ENCODE measurements at regions not wholly inside any gene's neighbourhood (a gene's known extent, or its start where the extent isn't known, plus 50 kb on each side); places are given as distances from the start of the nearest gene placed in this dataset.
"Not testable (repeated sequence)": the region's sequence is repeated elsewhere in the genome, so short reads cannot be mapped to it uniquely, and the experiment has no call there.

GRCh38 chr20:52427960-52428359, 236.4 kb upstream of the ZFP64 start:
- Mint-ChIP-seq H3K36me3 (ENCODE audit: low read depth) (peaks cover 8% of the 10 kb centered on the region; the same call in 1 of the 2 replicates), H3K27me3 (ENCODE audit: insufficient read depth) (peaks cover 9% of the 10 kb centered on the region), H3K4me3 (no peak overlapping the region), H3K9me3 (peaks cover 62% of the 10 kb centered on the region), H3K4me1 (ENCODE audit: low read depth) (peaks cover 8% of the 10 kb centered on the region; the same call in 1 of the 2 replicates), H3K27ac (no peak overlapping the region)
- TF ChIP-seq CTCF (IDR thresholded peaks at IDR 0.05) = no peak
- DNase-seq = no peak

- peaks cover 9% of the 10 kb centered on the region for H3K27me3 Mint-ChIP-seq (ENCODE audit: insufficient read depth)
- H3K4me3 Mint-ChIP-seq = no peak overlapping the region
- DNase-seq = no peak
- H3K27ac Mint-ChIP-seq = no peak overlapping the region
- peaks cover 8% of the 10 kb centered on the region; the same call in 1 of the 2 replicates for H3K4me1 Mint-ChIP-seq (ENCODE audit: low read depth)
- TF ChIP-seq CTCF (IDR thresholded peaks at IDR 0.05) = no peak
- peaks cover 65% of the 10 kb centered on the region for H3K9me3 Mint-ChIP-seq
- H3K36me3 Mint-ChIP-seq (ENCODE audit: low read depth) = peaks cover 8% of the 10 kb centered on the region; the same call in 1 of the 2 replicates
Observed at GRCh38 chr20:52426856-52427255, 235.3 kb upstream of the ZFP64 start.

- H3K27me3 Mint-ChIP-seq (ENCODE audit: insufficient read depth) = peaks cover 9% of the 10 kb centered on the region
- H3K36me3 Mint-ChIP-seq (ENCODE audit: low read depth) = peaks cover 8% of the 10 kb centered on the region; the same call in 1 of the 2 replicates
- DNase-seq = no peak
- H3K4me3 Mint-ChIP-seq = no peak overlapping the region
- no peak for TF ChIP-seq CTCF (IDR thresholded peaks at IDR 0.05)
- peaks cover 58% of the 10 kb centered on the region for H3K9me3 Mint-ChIP-seq
- no peak overlapping the region for H3K27ac Mint-ChIP-seq
- peaks cover 8% of the 10 kb centered on the region; the same call in 1 of the 2 replicates for H3K4me1 Mint-ChIP-seq (ENCODE audit: low read depth)
Observed at GRCh38 chr20:52425701-52426100, 234.1 kb upstream of the ZFP64 start.

- no peak for TF ChIP-seq CTCF (IDR thresholded peaks at IDR 0.05)
- peaks cover 8% of the 10 kb centered on the region; the same call in 1 of the 2 replicates for H3K4me1 Mint-ChIP-seq (ENCODE audit: low read depth)
- H3K27me3 Mint-ChIP-seq (ENCODE audit: insufficient read depth) = peaks cover 9% of the 10 kb centered on the region
- no peak overlapping the region for H3K27ac Mint-ChIP-seq
- H3K36me3 Mint-ChIP-seq (ENCODE audit: low read depth) = peaks cover 8% of the 10 kb centered on the region; the same call in 1 of the 2 replicates
- H3K4me3 Mint-ChIP-seq = peak overlapping the region; percentile 16
- no peak for DNase-seq
- H3K9me3 Mint-ChIP-seq = peaks cover 54% of the 10 kb centered on the region
Observed at GRCh38 chr20:52425253-52425652, 233.7 kb upstream of the ZFP64 start.

GRCh38 chr20:52424357-52424942, 232.9 kb upstream of the ZFP64 start:
- not testable (repeated sequence) for DNase-seq; H3K4me1 Mint-ChIP-seq (ENCODE audit: low read depth); H3K36me3 Mint-ChIP-seq (ENCODE audit: low read depth); H3K27me3 Mint-ChIP-seq (ENCODE audit: insufficient read depth)
- Mint-ChIP-seq H3K27ac (peak overlapping the region; percentile 32; the same call in 1 of the 2 replicates), H3K4me3 (peak overlapping the region; percentile 16; the same call in 1 of the 2 replicates), H3K9me3 (peaks cover 48% of the 10 kb centered on the region)

GRCh38 chr20:52423536-52424140, 232.1 kb upstream of the ZFP64 start:
- H3K4me3 Mint-ChIP-seq, DNase-seq: not testable (repeated sequence)

More at GRCh38 chr20:52423536-52424140, 232.1 kb upstream of the ZFP64 start:
- peaks cover 45% of the 10 kb centered on the region for H3K9me3 Mint-ChIP-seq
- not testable (repeated sequence) for H3K4me1 Mint-ChIP-seq (ENCODE audit: low read depth); H3K36me3 Mint-ChIP-seq (ENCODE audit: low read depth); H3K27ac Mint-ChIP-seq; H3K27me3 Mint-ChIP-seq (ENCODE audit: insufficient read depth)
